Limb (tissue), 2 donors: ENCODE measurements at regions not wholly inside any gene's neighbourhood (a gene's known extent, or its start where the extent isn't known, plus 50 kb on each side); places are given as distances from the start of the nearest gene placed in this dataset.
A peak's percentile ranks its signal among the peaks of the same experiment; 100 is the strongest.
"Not testable (repeated sequence)": the region's sequence is repeated elsewhere in the genome, so short reads cannot be mapped to it uniquely, and the experiment has no call there.

ENCODE experiments used
- DNase-seq, 2 donors: peaks; one replicate each; pipeline ENCODE4 v3.0.0-alpha.2; 2016; ENCODE audit errors: extremely low spot score in 2 of 2

DNA sequence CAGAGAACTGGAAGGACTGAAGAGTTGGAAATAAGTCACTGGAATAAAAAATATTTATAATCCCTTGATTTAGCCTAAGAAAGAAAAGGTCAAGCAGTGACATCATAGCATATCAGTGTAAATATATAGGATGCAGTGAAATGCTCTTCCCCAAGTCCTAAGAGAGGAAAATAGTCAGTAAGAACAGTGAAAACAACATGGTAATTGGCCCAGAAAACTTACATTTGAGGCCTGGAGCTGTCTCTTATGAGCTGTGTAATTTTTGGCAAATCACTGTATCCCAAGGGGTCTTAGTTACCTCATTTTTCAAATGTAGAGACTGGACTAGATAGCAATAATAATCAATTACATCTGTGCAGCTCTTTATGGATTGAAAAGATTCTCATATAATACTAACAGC is 255.7 kb upstream of the AR start:
- DNase-seq = no peak

DNA sequence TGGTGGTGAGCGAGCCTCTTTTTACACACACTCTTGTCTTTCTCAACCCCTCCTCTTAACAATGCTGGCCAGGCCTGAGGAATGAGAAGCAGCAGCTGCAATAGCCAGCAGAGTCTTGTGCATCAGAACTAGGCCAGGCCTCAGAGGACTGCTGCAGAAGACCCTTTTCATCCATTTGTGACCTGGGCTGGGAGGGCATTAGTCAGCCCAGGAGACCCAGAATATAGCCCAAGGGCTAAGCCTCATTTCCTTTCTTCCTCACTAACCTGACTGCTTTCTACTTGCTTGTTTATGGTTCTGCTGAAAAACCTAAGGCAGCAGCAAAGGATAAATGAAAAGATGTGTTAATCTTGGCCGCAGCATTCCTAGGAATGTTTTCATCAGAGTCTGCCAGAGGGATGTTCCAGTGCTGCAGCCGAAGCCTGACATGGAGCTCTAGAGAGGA is 254.7 kb upstream of the AR start:
- DNase-seq = peak in 1 of 2 donors; percentile 2

DNA sequence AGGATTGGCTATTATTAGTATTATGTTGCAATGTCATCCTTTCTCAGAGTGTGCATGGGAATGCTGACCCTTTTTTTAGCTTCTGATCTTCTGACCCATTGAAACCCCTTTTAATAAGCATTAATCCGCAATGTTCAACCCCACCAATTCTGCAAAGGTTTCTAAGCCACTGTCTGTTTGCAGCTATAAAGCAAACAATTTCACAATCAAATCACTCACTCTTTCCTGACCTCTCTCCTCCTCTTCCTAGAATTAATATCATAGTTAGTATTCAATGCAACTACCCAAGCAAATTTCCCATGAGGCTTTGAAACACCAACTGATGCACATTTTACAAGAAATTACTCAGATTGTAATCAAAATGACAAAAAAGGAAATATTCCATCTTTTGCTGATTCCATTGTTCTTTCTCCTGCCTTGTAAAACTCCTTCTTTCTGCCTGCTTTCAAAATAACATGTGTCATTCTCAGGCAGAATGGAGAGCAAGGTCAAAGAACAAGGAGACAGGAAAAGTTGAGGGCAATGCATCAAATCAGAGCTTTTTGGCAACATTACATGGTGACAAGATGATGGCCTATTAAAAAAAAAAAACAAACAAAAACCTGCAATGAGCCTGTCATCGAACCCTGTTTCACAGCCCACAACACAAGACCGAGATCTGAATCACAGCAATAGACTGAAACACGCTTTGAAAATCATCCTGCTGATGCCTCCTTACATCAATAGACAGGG is 253.2 kb upstream of the AR start:
- DNase-seq = no peak

DNA sequence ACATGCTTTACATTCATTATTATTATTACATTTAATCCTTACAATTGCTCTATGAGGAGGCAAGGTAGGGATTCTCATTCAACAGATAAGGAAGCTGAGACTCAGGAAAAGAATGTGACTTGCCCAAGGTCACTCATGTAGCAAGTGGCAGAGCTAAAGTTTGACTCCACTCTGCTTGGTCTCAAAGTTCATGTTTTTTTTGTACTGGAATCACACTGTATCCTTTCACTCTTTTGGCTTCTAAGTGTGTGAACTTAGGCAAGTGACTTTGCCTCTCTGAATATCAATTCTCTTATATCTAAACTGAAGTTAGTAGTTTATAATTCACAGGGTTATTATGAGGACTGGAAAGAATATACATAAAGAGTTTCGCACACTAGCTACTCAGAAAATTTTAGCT is 247.9 kb upstream of the AR start:
- DNase-seq = no peak

DNA sequence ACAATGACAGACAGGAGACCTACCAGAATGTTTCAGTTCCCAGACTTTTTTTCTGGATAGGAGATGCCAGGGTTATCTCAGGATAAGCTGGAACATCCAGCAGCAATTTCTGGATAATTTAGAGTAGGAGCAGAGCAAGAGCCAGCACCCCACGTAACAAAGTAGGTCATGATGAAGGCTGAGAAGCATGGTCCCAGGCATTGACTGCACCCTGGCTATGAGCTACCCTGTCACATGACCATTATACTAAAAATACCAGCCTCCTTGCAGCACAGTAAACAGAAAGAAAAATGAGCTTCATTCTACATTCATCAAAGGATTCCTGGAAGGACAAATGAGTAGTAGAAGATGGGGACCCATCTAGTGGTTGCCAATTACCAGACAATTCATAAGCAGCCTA is 247.4 kb upstream of the AR start:
- DNase-seq = no peak

DNA sequence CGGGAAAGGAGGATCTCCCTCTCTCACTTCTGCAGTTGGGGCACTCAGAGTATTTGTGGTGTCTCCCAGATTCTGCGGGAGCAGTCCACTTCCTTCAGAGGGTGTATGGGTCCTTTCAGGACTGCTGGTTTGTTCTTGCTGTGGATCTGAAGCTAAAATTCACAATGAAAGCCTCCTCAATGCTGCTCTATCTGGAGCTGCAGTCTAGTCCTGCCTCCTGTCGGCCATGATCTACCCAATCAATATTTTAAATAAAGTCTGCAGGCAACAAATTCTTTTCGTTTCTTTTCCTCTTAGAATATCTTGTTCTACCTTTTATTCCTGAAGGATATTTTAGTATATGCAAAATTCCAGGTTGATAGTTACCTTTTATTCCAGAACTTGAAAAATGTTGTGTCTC is 226.1 kb upstream of the AR start:
- DNase-seq = no peak

DNA sequence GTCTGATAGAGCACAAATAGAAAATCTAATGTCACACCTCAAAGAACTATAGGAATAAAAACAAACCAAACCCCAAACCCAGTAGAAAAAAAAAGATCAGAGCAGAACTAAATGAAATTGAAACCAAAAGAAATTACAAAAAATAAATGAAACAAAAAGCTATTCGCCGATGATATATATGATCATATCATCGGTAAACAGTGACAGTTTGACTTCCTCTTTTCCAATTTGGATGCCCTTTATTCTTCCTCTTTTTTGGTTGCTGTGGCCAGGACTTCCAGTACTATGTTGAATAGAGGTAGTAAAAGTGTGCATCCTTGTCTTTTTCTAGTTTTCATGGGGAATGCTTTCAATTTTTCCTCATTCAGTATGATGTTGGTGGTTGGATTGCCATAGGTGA is 215.3 kb upstream of the AR start:
- no peak for DNase-seq

DNA sequence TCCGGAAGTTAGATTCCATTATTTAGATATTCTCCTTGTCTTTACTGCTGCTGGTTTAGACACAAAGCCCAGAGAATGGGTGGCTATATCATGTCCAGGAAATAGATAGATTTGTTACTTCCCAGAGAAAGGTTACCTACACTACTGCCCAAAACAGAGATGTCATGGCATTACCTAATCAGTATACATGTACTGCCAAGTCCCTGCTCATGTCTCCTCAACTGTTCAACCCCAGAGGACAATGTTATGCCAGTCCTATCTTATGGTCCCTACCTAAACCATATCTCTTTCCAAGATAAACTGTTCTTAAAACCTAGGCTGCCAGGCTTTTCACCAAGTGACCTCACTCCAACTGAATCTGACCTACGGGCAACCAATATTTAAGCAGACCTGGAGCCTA is 209.5 kb upstream of the AR start:
- DNase-seq = no peak

DNA sequence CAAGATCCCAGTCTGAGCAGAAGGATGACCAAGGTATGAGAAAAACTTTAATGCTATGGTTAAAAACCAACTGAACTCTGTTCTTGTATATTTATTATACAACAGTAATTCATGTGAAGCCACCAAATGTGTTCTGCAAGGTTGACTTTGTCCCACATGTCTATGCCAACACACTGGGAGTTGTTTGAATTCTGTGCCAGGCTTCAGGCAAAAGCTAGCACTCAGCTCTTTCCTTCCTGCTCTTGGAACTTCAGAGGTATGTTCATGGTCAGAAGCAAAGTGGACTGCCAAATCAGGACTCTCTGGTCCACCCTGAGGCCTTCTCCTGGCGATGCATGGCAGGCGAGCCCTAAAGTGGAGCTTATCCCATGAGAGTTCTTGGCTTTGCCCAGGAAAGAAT is 205.6 kb upstream of the AR start:
- no peak for DNase-seq

DNA sequence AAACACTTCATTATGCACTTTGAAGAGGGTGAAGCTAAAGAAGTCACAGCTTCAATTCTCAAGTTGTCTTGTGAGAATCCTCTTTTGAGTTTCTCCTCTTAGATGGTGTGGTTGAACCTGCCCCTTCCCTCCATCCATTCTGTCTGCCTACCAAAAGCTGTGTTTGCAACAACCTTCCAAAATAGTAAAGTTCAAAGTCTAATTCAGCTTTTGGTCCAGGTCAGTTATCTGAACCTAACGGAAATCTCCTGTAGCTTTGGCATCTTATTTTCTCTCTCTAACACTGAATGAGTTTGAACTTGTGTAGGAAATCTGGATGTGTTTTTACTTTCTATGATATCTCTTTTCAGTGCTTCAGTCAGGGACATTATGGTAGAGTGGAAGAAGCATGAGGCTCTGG is 201.7 kb upstream of the AR start:
- DNase-seq = no peak

DNA sequence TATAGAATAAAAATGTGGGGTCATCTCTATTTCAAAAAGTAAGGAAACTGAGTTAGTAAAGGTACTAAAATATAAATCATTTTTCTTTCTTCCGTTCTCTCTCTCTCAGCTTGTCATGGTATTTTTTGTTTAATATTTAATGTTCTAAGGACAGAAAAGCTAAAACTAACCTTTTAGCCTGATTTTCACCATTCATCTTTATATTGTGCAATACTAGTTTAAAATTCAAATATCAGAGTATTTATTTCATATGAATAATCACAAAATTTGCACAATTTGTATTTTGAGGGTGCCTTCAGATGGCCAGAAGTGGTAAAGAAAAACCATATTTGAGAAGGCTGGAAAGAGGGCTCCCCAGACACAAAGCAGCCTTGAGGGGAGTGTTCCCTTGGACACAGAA is 197.6 kb upstream of the AR start:
- no peak for DNase-seq

DNA sequence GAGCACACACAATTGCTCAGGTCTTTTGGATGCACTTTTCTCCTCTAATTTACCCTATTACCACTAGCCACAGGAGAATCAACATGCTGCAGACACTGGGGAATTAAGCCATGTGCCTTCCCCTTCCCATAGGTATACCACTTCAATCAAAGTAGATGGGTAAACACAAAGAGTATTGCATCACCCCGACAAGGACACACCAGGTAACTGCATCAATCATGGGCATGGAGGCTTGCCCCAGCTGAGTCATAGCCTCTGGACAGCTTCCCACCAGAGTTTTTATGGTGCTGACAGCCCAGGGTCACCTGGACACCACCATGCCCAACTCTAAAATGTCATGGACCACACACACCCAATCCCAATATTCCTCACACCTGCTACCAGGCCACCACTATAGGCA is 197.2 kb upstream of the AR start:
- DNase-seq = no peak

DNA sequence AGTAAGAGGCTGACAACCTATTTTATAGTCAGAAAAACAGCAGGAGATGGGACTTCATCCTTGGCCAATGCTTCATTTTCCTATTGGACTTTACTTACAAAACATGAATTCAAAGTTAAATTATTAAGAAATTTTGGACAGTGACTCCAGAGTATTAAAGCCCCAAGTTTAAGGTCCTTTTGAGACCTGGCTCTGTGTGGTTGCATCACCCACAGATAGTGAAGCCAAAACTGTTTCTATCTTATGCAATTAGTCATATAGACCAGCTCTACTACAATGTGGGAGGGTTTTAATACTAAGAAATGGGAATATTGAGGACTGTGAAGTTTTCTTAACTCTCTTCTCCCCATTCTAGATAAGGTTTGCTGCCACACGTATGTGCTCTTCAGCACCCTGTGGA is 196.7 kb upstream of the AR start:
- no peak for DNase-seq

DNA sequence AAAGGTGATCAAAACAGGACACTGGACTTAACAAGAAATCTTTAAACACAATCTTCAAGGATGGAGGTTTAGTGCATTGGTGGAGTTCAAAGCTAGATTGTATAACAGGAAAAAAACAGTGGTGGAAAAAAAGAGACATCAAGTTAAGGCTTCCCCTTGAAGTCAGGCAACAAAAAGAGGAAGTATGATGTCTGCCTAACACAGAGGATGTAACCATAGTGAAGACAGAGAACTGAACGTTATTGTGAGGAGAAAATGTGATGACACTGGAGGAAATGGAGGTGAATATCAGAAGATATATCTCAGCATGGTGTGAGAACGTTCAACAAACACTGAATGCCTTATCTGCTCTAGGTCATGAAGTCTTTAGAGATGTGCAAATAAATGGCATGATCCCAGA is 192.4 kb upstream of the AR start:
- DNase-seq = no peak

DNA sequence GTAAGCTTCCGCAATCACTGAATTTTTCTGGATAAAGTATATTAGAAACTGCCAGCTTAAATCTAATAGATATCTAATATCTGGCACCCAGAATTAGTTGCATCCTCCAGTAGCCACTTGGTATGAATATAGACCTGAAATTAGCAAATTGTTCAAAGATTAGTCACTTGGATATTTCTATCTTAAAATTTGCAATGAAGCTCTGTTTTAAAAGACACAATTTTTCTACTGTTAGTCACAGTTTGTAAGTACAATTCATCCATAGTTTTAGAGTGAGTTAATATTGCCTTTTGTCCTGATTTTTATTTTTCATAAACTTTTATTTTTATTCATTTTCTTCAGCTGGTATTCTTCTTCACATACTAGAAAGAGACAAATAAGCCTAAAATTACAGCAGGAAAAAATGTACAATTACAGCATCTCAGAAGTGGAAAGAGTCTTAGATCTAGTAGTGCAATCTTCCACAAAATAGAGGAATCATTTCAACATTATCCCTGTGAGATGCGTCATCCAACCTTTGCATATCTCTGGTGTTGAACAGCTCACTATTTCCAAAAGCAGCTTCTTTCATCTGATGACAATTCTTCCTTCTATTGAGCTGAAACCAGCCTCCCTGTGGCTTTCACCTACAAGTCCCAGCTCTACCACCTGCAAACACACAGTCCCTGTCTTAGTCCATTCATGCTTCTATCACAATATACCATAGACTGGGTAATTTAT is 190.0 kb upstream of the AR start:
- no peak for DNase-seq

DNA sequence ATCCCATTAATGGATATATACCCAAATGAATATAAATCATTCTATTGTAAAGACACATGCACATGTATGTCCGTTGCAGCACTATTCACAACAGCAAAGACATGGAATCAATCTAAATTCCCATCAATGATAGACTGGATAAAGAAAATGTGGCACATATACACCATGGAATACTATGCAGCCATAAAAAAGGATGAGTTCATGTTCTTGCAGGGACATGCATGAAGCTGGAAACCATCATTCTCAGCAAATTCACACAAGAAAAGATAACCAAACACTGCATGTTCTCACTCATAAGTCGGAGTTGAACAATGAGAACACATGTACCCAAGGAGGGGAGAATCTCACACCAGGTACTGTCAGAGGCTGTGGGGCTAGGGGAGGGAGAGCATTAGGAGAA is 182.6 kb upstream of the AR start:
- DNase-seq = not testable (repeated sequence)

DNA sequence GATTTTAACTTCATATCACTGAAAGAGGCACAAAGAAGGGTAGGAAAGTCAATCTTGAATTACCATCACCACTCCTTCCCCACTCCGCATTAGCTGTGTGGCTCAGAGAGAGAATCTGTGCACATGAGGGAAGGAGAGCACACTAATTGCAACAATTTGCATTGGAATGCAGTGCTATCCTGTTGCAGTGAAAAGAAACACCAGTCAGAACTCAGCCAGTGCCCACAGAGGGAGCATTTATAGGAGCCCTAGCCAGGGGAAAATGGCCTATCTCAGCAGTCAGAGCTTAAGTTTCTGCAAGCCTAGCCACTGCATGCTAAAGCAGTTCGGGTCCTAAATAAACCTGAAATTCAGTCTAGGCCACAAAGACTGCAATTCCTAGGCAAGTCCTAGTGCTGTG is 159.4 kb upstream of the AR start:
- DNase-seq = no peak

DNA sequence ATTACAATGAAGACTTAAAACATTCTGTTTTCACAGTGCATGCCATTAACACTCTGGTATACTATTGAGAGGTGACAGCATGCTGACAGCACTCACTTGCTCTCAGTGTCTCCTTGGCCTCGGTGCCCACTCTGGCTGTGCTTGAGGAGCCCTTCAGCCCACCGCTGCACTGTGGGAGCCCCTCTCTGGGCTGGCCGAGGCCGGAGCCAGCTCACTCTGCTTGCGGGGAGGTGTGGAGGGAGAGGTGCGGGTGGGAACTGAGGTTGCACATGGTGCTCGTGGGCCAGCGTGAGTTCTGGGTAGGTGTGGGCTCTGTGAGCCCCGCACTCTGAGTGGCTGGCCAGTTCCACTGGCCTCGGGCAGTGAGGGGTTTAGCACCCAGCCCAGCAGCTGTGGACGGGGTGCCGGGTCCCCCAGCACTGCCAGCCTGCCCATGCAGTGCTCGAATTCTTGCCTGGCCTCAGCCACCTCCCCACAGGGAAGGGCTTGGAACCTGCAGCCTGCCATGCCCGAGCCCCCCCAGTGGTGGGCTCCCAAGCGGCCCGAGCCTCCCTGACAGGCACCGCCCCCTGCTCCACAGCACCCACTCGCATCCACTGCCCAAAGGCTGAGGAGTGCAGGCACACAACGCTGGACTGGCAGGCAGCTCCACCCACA is 135.3 kb upstream of the AR start:
- no peak for DNase-seq

DNA sequence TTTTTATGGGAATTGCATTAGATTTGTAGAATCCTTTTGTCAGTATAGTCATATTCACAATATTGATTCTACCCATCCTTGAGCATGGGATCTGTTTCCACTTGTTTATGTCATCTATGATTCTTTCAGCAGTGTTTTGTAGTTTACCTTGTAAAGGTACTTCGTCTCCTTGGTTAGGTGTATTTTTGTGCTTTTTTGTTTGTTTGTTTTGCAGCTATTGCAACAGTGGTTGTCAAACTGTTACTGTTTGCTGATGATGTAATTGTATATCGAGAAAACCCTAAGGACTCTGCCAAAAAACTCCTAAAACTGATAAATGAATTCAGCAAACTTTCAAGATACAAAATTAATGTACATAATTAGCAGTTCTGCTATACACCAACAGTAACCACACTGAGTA is 127.9 kb upstream of the AR start:
- no peak for DNase-seq

DNA sequence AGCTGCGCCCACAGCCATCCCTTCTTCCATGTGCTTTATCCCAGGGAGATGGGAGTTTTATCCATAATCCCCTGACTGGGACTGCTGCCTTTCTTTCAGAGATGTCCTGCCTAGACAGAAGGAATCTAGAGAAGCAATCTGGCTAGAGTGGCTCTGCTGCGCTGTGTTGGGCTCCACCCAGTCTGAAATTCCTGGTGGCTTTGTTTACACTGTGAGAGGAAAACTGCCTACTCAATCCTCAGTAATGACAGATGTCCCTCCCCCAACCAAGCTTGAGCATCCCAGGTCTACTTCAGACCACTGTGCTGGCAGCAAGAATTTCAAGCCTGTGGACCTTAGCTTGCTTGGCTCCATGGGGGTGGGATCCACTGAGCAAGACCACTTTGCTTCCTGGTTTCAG is 116.9 kb upstream of the AR start:
- no peak for DNase-seq

DNA sequence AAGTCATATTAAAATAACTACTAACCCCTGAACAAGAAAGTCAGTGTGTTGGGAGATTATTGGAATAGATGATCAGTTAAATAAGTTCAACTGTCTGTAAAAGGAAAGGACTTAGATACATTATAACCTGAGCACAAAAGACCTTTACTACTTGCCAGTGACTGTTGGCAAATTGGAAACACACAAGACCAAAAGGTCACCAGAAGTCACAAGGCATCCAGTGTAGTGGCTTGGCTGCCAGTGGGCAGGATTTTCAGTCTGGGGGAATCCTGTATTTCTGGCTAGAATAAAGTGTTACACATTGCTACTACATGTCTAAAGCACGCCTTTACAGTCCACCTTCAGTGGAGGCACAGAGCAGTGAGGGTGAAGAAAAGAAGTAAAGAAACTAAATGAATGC is 108.3 kb upstream of the AR start:
- DNase-seq = no peak

DNA sequence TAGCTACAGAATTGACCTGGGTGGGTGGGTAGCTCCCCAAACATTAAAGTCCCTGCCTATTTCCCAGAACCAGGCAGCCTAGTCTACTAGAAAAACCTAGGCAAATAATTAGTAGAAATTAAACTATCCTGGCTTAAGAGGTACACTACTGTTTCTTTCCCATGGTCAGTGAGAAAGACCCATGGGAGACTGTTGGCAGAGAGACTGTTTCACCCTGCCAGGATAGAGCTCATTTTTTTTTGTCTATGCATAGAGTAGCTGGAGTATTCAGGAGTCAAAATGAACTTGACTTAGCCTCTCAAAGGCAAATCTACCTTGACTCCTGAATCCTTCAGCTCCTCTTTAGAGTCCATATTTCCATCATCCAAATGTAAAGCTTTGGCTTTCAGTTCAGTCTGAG is 107.0 kb upstream of the AR start:
- DNase-seq = no peak

DNA sequence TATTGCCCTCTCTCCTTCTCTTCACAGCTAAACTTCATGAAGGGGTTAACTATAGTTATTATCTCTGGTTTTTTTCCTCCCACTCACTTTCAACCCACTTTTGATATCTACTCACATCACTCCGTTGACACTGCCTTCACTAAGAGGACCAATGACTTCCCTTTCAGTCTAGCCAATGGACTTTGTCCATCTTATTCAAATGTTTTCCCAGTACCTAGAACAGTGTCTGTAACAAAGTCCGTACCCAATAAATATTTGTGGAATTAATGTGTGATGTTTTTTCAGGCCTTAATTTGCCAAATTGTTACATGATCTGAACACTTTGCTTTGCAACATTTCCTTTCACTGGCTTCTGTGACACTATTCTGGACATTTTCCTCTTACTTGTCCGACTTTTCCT is 106.0 kb upstream of the AR start:
- DNase-seq = no peak
